ENCODE measurements at regions not wholly inside any gene's neighbourhood (a gene's known extent, or its start where the extent isn't known, plus 50 kb on each side); places are given as distances from the start of the nearest gene placed in this dataset.

- TF ChIP-seq E2F5 (CRISPR knock-in tag; conservative IDR thresholded peaks at IDR 0.05) = no peak
- TF ChIP-seq ZFP36 (IDR thresholded peaks at IDR 0.05; ENCODE audit: borderline replicate concordance, low read depth, low read length, partially characterized antibody) = no peak
- no peak for TF ChIP-seq MTA1 (CRISPR knock-in tag; IDR thresholded peaks at IDR 0.05; ENCODE audit: borderline replicate concordance)
- TF ChIP-seq ZBTB20 (CRISPR knock-in tag; IDR thresholded peaks at IDR 0.05; ENCODE audit: borderline replicate concordance, low read depth) = no peak
- TF ChIP-seq ZZZ3 (CRISPR knock-in tag; IDR thresholded peaks at IDR 0.05; ENCODE audit: borderline replicate concordance) = no peak
- TF ChIP-seq MEIS1 (CRISPR knock-in tag; IDR thresholded peaks at IDR 0.05; ENCODE audit: borderline replicate concordance) = no peak
- TF ChIP-seq CREM (IDR thresholded peaks at IDR 0.05) = no peak
- TF ChIP-seq CREM (CRISPR knock-in tag; IDR thresholded peaks at IDR 0.05) = no peak
- TF ChIP-seq ZNF724P (CRISPR knock-in tag; IDR thresholded peaks at IDR 0.05; ENCODE audit: borderline replicate concordance) = no peak
- no peak for TF ChIP-seq ZSCAN22 (CRISPR knock-in tag; IDR thresholded peaks at IDR 0.05)
- no peak for TF ChIP-seq CTCF (CRISPR knock-in tag; IDR thresholded peaks at IDR 0.05)
- TF ChIP-seq TAF15 (IDR thresholded peaks at IDR 0.05; ENCODE audit: low read depth, low read length, poor library complexity, severe bottlenecking) = no peak
- no peak for TF ChIP-seq NFKB2 (CRISPR knock-in tag; IDR thresholded peaks at IDR 0.05; ENCODE audit: borderline replicate concordance)
Measured at GRCh38 chr2:217669831-217670230, 333.0 kb downstream of the TNS1 start.
